ENCODE measurements at regions not wholly inside any gene's neighbourhood (a gene's known extent, or its start where the extent isn't known, plus 50 kb on each side); places are given as distances from the start of the nearest gene placed in this dataset.

DNA sequence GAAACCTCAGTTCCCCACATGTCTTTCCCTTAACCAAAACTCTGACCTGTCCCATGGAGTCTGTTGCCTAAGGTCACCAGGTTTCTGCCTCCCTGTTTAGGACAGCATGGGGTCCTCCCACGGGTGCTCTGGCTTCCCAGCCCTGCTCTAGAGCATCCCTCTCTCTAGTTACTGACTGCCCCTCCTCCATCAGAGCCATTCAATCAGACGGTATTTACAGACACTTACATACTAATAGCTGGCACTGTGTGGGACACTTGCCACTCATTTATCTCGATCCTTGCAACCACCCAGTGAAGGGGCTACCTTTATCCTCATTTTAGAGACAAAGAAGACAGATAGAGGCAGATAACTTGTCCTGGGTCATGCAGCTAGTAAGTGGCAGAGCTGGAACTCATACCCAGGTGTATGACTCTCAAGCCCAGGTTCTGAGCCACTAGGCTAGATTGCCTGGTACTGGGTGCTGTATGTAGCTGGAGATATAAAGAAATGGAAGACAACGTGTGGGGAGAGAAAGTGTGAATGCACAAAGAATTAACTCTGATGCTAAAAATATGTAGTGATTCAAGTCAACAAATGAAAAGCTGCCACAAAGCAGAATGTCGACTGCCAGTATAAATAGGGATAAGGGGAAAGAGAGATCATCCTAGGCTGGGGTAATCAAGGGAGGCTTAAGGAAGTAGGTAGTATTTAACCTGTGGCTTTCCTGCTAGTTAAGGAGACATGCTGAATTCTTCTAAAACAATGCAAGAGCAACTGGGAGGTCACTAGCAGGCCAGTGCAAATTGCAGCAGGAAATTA lies 52.5 kb upstream of the PDE8B start:
- TF ChIP-seq, protein P1, sequence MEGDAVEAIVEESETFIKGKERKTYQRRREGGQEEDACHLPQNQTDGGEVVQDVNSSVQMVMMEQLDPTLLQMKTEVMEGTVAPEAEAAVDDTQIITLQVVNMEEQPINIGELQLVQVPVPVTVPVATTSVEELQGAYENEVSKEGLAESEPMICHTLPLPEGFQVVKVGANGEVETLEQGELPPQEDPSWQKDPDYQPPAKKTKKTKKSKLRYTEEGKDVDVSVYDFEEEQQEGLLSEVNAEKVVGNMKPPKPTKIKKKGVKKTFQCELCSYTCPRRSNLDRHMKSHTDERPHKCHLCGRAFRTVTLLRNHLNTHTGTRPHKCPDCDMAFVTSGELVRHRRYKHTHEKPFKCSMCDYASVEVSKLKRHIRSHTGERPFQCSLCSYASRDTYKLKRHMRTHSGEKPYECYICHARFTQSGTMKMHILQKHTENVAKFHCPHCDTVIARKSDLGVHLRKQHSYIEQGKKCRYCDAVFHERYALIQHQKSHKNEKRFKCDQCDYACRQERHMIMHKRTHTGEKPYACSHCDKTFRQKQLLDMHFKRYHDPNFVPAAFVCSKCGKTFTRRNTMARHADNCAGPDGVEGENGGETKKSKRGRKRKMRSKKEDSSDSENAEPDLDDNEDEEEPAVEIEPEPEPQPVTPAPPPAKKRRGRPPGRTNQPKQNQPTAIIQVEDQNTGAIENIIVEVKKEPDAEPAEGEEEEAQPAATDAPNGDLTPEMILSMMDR (IDR thresholded peaks at IDR 0.05), result no peak
- Mint-ChIP-seq H3K36me3 (ENCODE audit: low read depth) (no peaks in the 10 kb centered on the region), H3K4me3 (no peak overlapping the region), H3K9me3 (peaks cover 5% of the 10 kb centered on the region), H3K27me3 (ENCODE audit: low read depth, poor library complexity) (no peaks in the 10 kb centered on the region), H3K27ac (no peak overlapping the region), H3K4me1 (no peaks in the 10 kb centered on the region)
- DNase-seq, result no peak

DNA sequence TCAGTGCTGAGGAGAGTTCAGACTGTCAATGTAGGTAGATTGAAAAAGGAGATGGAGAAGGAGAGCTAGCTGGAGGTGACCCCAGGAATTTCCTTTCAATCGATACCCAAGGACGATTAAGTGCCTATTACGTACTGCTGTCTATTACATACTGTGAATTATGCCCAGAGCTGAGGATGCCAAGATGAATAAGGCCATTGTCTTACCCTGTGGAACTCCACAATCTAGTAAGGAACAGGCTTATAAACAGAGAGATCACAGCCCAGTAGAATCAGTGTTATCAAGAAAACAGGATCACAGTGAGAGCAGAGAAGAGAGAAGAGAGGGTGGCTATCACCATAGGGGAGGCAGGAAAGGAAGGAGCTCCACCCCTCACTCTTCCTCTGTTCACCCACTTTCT lies 54.1 kb upstream of the PDE8B start:
- TF ChIP-seq, protein P1 (IDR thresholded peaks at IDR 0.05), result no peak
- H3K27me3 Mint-ChIP-seq (ENCODE audit: low read depth, poor library complexity), result no peaks in the 10 kb centered on the region
- DNase-seq, result no peak
- no peaks in the 10 kb centered on the region for H3K4me1 Mint-ChIP-seq
- H3K27ac Mint-ChIP-seq, result no peak overlapping the region
- no peak overlapping the region for H3K4me3 Mint-ChIP-seq
- H3K9me3 Mint-ChIP-seq, result peaks cover 2% of the 10 kb centered on the region
- H3K36me3 Mint-ChIP-seq (ENCODE audit: low read depth), result no peaks in the 10 kb centered on the region

GRCh38 chr5:77155179-77155785 lies 55.2 kb upstream of the PDE8B start:
- no peaks in the 10 kb centered on the region for H3K36me3 Mint-ChIP-seq (ENCODE audit: low read depth)
- TF ChIP-seq, protein P1 (IDR thresholded peaks at IDR 0.05), result no peak

GRCh38 chr5:77152441-77152840 lies 58.0 kb upstream of the PDE8B start:
- H3K9me3 Mint-ChIP-seq, result no peaks in the 10 kb centered on the region
- peaks cover 9% of the 10 kb centered on the region for H3K36me3 Mint-ChIP-seq (ENCODE audit: low read depth)
- no peak for DNase-seq
- no peaks in the 10 kb centered on the region for H3K27me3 Mint-ChIP-seq (ENCODE audit: low read depth, poor library complexity)
- H3K4me3 Mint-ChIP-seq, result no peak overlapping the region
- H3K4me1 Mint-ChIP-seq, result no peaks in the 10 kb centered on the region
- H3K27ac Mint-ChIP-seq, result no peak overlapping the region
- TF ChIP-seq, protein P1 (IDR thresholded peaks at IDR 0.05), result no peak

More at GRCh38 chr5:77155179-77155785, 55.2 kb upstream of the PDE8B start:
- Mint-ChIP-seq H3K9me3 (no peaks in the 10 kb centered on the region), H3K4me3 (no peak overlapping the region), H3K4me1 (no peaks in the 10 kb centered on the region), H3K27ac (no peak overlapping the region), H3K27me3 (ENCODE audit: low read depth, poor library complexity) (no peaks in the 10 kb centered on the region)
- no peak for DNase-seq

GRCh38 chr5:77151501-77151900 lies 59.0 kb upstream of the PDE8B start:
- H3K36me3 Mint-ChIP-seq (ENCODE audit: low read depth), result peaks cover 14% of the 10 kb centered on the region

More at GRCh38 chr5:77151501-77151900, 59.0 kb upstream of the PDE8B start:
- H3K9me3 Mint-ChIP-seq, result no peaks in the 10 kb centered on the region
- no peak for DNase-seq
- H3K4me3 Mint-ChIP-seq, result no peak overlapping the region
- TF ChIP-seq, protein P1 (IDR thresholded peaks at IDR 0.05), result no peak
- H3K4me1 Mint-ChIP-seq, result no peaks in the 10 kb centered on the region
- H3K27ac Mint-ChIP-seq, result no peak overlapping the region
- no peaks in the 10 kb centered on the region for H3K27me3 Mint-ChIP-seq (ENCODE audit: low read depth, poor library complexity)

Data from nephron progenitor cell (in vitro differentiated cells).